ENCODE measurements at regions not wholly inside any gene's neighbourhood (a gene's known extent, or its start where the extent isn't known, plus 50 kb on each side); places are given as distances from the start of the nearest gene placed in this dataset.

DNA sequence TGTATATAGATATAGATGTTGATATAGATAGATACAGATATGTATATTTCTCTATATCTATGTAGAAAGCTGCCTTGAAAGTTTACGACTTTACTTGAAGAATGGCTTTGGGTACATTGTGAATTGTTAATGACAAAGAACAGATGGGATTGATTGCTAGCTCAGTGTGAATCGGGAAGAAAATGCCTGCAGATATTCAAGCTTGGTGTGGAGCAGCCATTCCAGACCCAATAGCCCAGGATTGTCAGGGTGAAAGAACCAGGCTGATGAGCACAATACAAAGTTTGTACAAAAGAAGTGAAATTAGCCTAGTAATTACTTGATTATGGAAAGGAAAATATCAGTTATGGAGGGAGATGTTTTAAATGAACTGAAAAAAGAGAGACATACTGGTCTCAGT, 946.2 kb downstream of the STPG2 start:
- no peak overlapping the region for H3K4me3 ChIP-seq (replicated peaks in 1 of 3; ENCODE audit: low read depth in 2 of 3, low read length in 3 of 3)
- Mint-ChIP-seq H3K27ac (no peak overlapping the region), H3K27me3 (ENCODE audit: low read depth in 3 of 3) (peaks cover 0 to 2% (median 0%) of the 10 kb centered on the region in 3 donors), H3K4me3 (no peak overlapping the region), H3K36me3 (no peaks in the 10 kb centered on the region), H3K9me3 (peaks cover 0 to 9% (median 0%) of the 10 kb centered on the region in 7 donors), H3K4me1 (no peaks in the 10 kb centered on the region)
- no peak overlapping the region for H3K4me2 ChIP-seq (replicated peaks; ENCODE audit: extremely low read depth, low read length, poor library complexity, severe bottlenecking)
- DNase-seq, result no peak
- no peaks in the 10 kb centered on the region for H3K36me3 ChIP-seq (replicated peaks in 1 of 2; ENCODE audit: control insufficient read depth in 1 of 2, insufficient read depth in 2 of 2, low read length in 2 of 2)
- intact Hi-C loops (cut with micrococcal nuclease), result no loop called here
- 100% methylated on average over 1 of the region's 2 CpGs for WGBS (ENCODE audit: insufficient coverage)
- no peak overlapping the region for H3K27ac ChIP-seq (ENCODE audit: low read depth in 1 of 2, low read length in 2 of 2)
- H2AFZ ChIP-seq (ENCODE audit: insufficient read depth, low read depth, low read length, poor library complexity, severe bottlenecking), result no peak overlapping the region
- H4K20me1 ChIP-seq (ENCODE audit: insufficient read depth, low read length), result no peaks in the 10 kb centered on the region
- H3K27me3 ChIP-seq (ENCODE audit: control insufficient read depth in 2 of 2, insufficient read depth in 2 of 2, low read length in 2 of 2), result no peaks in the 10 kb centered on the region
- no peaks in the 10 kb centered on the region for H3K79me2 ChIP-seq (ENCODE audit: insufficient read depth, low read length)
- H3K4me1 ChIP-seq (ENCODE audit: control insufficient read depth in 1 of 2, insufficient read depth in 2 of 2, low read length in 2 of 2), result no peaks in the 10 kb centered on the region
- H3K9ac ChIP-seq (ENCODE audit: insufficient read depth, low read length, poor library complexity, severe bottlenecking), result no peak overlapping the region
- no peaks in the 10 kb centered on the region for H3K9me3 ChIP-seq (replicated peaks in 1 of 2; ENCODE audit: control insufficient read depth in 1 of 2, insufficient read depth in 1 of 2, low read length in 2 of 2)
- TF ChIP-seq, protein P1, sequence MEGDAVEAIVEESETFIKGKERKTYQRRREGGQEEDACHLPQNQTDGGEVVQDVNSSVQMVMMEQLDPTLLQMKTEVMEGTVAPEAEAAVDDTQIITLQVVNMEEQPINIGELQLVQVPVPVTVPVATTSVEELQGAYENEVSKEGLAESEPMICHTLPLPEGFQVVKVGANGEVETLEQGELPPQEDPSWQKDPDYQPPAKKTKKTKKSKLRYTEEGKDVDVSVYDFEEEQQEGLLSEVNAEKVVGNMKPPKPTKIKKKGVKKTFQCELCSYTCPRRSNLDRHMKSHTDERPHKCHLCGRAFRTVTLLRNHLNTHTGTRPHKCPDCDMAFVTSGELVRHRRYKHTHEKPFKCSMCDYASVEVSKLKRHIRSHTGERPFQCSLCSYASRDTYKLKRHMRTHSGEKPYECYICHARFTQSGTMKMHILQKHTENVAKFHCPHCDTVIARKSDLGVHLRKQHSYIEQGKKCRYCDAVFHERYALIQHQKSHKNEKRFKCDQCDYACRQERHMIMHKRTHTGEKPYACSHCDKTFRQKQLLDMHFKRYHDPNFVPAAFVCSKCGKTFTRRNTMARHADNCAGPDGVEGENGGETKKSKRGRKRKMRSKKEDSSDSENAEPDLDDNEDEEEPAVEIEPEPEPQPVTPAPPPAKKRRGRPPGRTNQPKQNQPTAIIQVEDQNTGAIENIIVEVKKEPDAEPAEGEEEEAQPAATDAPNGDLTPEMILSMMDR (IDR thresholded peaks at IDR 0.05), result no peak

DNA sequence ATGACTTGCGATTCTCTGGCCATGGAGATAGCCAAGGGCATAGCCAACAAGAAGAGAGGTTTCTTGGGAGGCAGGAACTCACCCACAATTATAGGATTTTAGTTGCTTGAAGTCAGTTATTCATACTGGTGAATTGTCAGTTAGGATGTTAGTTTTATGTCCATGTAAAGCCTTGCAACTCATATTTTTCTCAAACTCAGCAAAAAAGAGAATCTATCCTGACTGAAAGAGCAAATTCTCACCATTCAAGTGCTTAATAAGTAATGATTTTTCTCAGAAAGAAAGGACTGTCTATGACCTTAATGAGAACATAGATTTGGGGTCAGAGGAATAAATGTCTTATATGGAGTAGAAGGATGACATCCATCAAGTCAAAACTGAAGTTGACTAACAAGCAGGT, 934.5 kb downstream of the STPG2 start:
- no peaks in the 10 kb centered on the region for H3K36me3 ChIP-seq (replicated peaks in 1 of 2; ENCODE audit: control insufficient read depth in 1 of 2, insufficient read depth in 2 of 2, low read length in 2 of 2)
- no peaks in the 10 kb centered on the region for H3K79me2 ChIP-seq (ENCODE audit: insufficient read depth, low read length)
- DNase-seq, result no peak
- Mint-ChIP-seq H3K36me3 (no peaks in the 10 kb centered on the region), H3K27ac (no peak overlapping the region), H3K9me3 (peaks cover 0 to 7% (median 3%) of the 10 kb centered on the region in 7 donors), H3K4me1 (no peaks in the 10 kb centered on the region), H3K27me3 (ENCODE audit: low read depth in 3 of 3) (no peaks in the 10 kb centered on the region), H3K4me3 (no peak overlapping the region)
- no peak overlapping the region for H3K27ac ChIP-seq (ENCODE audit: low read depth in 1 of 2, low read length in 2 of 2)
- H3K4me1 ChIP-seq (ENCODE audit: control insufficient read depth in 1 of 2, insufficient read depth in 2 of 2, low read length in 2 of 2), result no peaks in the 10 kb centered on the region
- H2AFZ ChIP-seq (ENCODE audit: insufficient read depth, low read depth, low read length, poor library complexity, severe bottlenecking), result no peak overlapping the region
- no peak overlapping the region for H3K4me3 ChIP-seq (replicated peaks in 1 of 3; ENCODE audit: low read depth in 2 of 3, low read length in 3 of 3)
- TF ChIP-seq, protein P1 (IDR thresholded peaks at IDR 0.05), result no peak
- WGBS (ENCODE audit: insufficient coverage), result 80% methylated on average over 1 of the region's 1 CpG
- H3K4me2 ChIP-seq (replicated peaks; ENCODE audit: extremely low read depth, low read length, poor library complexity, severe bottlenecking), result no peak overlapping the region
- intact Hi-C loops (cut with micrococcal nuclease), result no loop called here
- H3K9ac ChIP-seq (ENCODE audit: insufficient read depth, low read length, poor library complexity, severe bottlenecking), result no peak overlapping the region
- H3K9me3 ChIP-seq (replicated peaks in 1 of 2; ENCODE audit: control insufficient read depth in 1 of 2, insufficient read depth in 1 of 2, low read length in 2 of 2), result peaks cover 0 to 5% of the 10 kb centered on the region in 2 donors
- no peaks in the 10 kb centered on the region for H4K20me1 ChIP-seq (ENCODE audit: insufficient read depth, low read length)
- H3K27me3 ChIP-seq (ENCODE audit: control insufficient read depth in 2 of 2, insufficient read depth in 2 of 2, low read length in 2 of 2), result no peaks in the 10 kb centered on the region
